OCI-LY7 (cell line): ENCODE measurements at regions not wholly inside any gene's neighbourhood (a gene's known extent, or its start where the extent isn't known, plus 50 kb on each side); places are given as distances from the start of the nearest gene placed in this dataset.

ENCODE experiments used
- BruUV-seq: library from RNA; stranded (reverse); fragments of 400-500 nt; replicated peaks from 2 replicates; lab custom pipeline; 2021; lab: Mats Ljungman, UMichigan
- CTCF ChIA-PET: fragments of 300-600 bp; sonication (Branson Sonifier 250); formaldehyde crosslinking; loops from one replicate; lab custom pipeline; 2022; ENCODE audit warnings: antibody characterized with exemption; ENCODE audit not compliant: unreplicated experiment; lab: Charles Lee
- POLR2A ChIA-PET: fragments of 300-600 bp; sonication (Branson Sonifier 250); formaldehyde crosslinking; loops from one replicate; lab custom pipeline; 2022; ENCODE audit warnings: antibody characterized with exemption; lab: Charles Lee
- DNase-seq: peaks from one replicate; pipeline ENCODE4 v3.0.0-alpha.2; 2015; ENCODE audit warnings: low spot score
- H2AFZ ChIP-seq: fragments of 200-600 bp; sonication (generic), shearing (Covaris generic); 2 replicates; pipeline ENCODE4 v1.6.1; 2014; ENCODE audit warnings: mild to moderate bottlenecking, antibody characterized with exemption, low read length, moderate library complexity
- H3K27ac ChIP-seq: fragments of 200-600 bp; sonication (generic); 2 replicates; pipeline ENCODE4 v1.5.1; 2014; ENCODE audit warnings: mixed run types, low read depth, mild to moderate bottlenecking, moderate library complexity, low read length, inconsistent platforms; ENCODE audit not compliant: poor library complexity, severe bottlenecking
- H3K36me3 ChIP-seq: fragments of 200-600 bp; sonication (generic); 2 replicates; pipeline ENCODE4 v1.6.1; 2014; ENCODE audit warnings: mild to moderate bottlenecking, antibody characterized with exemption, low read length, moderate library complexity, mixed read lengths; ENCODE audit not compliant: insufficient read depth
- H3K4me1 ChIP-seq: fragments of 200-600 bp; sonication (generic); 2 replicates; pipeline ENCODE4 v1.5.1; 2014; ENCODE audit warnings: mild to moderate bottlenecking, low read length; ENCODE audit not compliant: insufficient read depth, poor library complexity, severe bottlenecking
- H3K4me2 ChIP-seq: fragments of 200-600 bp; sonication (generic); 2 replicates; pipeline ENCODE4 v1.6.1; 2014; ENCODE audit warnings: mild to moderate bottlenecking, low read length
- H3K4me3 ChIP-seq: fragments of 200-600 bp; sonication (generic); 2 replicates; pipeline ENCODE4 v1.5.1; 2014; ENCODE audit warnings: mild to moderate bottlenecking, low read depth, low read length; ENCODE audit not compliant: poor library complexity, severe bottlenecking
- H3K79me2 ChIP-seq: fragments of 200-600 bp; sonication (generic); 2 replicates; pipeline ENCODE4 v1.6.1; 2016; ENCODE audit warnings: low read depth, mild to moderate bottlenecking, low read length, moderate library complexity, mixed read lengths; ENCODE audit not compliant: insufficient read depth
- H3K9me2 ChIP-seq: fragments of 200-600 bp; sonication (generic); 2 replicates; pipeline ENCODE4 v1.6.1; 2016; ENCODE audit warnings: mild to moderate bottlenecking, low read length, mixed read lengths; ENCODE audit not compliant: insufficient read depth
- H3K9me3 ChIP-seq: fragments of 200-600 bp; sonication (generic); 2 replicates; pipeline ENCODE4 v1.6.1; 2014; ENCODE audit warnings: mild to moderate bottlenecking, mixed run types, low read length, mixed read lengths
- H4K20me1 ChIP-seq: fragments of 200-600 bp; sonication (generic); 2 replicates; pipeline ENCODE4 v1.6.1; 2014; ENCODE audit warnings: mild to moderate bottlenecking, antibody characterized with exemption, low read length, moderate library complexity, mixed read lengths; ENCODE audit not compliant: insufficient read depth
- EZH2phosphoT487 ChIP-seq: fragments of 200-600 bp; sonication (generic); IDR thresholded peaks from 2 replicates; pipeline ENCODE4 v1.6.1; 2018; ENCODE audit warnings: low read depth, borderline replicate concordance, mild to moderate bottlenecking, mixed run types, antibody characterized with exemption, low read length, moderate library complexity, mixed read lengths
- intact Hi-C: fragments of 100-400 bp; cut with micrococcal nuclease; formaldehyde crosslinking; loops from one replicate; pipeline ENCODE4 v1.10.0; 2022; ENCODE audit not compliant: unreplicated experiment
- TF ChIP-seq, protein P1 (sequence below): fragments of 200-600 bp; sonication (generic); conservative IDR thresholded peaks from 2 replicates; pipeline ENCODE4 v1.5.1; 2014; ENCODE audit warnings: mild to moderate bottlenecking, antibody characterized with exemption, low read length, moderate library complexity, mixed read lengths

DNA sequence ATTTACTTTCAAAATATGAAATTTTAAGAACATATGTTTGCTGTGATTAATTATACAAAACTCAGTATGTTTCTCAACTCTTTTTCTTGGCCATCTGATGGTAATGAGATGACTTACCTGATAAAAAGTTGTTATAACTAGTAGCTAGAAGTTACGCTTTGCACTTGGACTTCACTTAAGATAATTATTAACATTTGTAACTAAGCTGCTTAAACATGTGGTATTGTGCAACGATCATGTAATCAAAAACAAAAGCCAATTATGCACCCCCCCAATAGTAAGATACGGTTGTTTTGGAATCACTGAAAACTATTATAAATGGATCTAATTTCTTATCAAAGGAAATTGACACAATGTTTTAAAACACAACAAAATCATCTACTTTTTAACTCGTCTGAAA is 342.9 kb downstream of the CNTN3 start:
- BruUV-seq = no TSS peak
- ChIA-PET POLR2A (no interaction called here), CTCF (no interaction called here)
- Histone ChIP-seq H3K36me3 (no peaks in the 10 kb centered on the region), H3K9me3 (no peaks in the 10 kb centered on the region), H3K4me2 (no peak overlapping the region), H3K4me1 (no peaks in the 10 kb centered on the region), H3K4me3 (no peak overlapping the region), H3K27ac (no peak overlapping the region), H4K20me1 (no peaks in the 10 kb centered on the region), H3K79me2 (no peaks in the 10 kb centered on the region), H2AFZ (no peak overlapping the region), H3K9me2 (no peaks in the 10 kb centered on the region)
- intact Hi-C loops = no loop called here
- TF ChIP-seq, protein P1, sequence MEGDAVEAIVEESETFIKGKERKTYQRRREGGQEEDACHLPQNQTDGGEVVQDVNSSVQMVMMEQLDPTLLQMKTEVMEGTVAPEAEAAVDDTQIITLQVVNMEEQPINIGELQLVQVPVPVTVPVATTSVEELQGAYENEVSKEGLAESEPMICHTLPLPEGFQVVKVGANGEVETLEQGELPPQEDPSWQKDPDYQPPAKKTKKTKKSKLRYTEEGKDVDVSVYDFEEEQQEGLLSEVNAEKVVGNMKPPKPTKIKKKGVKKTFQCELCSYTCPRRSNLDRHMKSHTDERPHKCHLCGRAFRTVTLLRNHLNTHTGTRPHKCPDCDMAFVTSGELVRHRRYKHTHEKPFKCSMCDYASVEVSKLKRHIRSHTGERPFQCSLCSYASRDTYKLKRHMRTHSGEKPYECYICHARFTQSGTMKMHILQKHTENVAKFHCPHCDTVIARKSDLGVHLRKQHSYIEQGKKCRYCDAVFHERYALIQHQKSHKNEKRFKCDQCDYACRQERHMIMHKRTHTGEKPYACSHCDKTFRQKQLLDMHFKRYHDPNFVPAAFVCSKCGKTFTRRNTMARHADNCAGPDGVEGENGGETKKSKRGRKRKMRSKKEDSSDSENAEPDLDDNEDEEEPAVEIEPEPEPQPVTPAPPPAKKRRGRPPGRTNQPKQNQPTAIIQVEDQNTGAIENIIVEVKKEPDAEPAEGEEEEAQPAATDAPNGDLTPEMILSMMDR = no peak
- TF ChIP-seq EZH2phosphoT487 = no peak
- no peak for DNase-seq

DNA sequence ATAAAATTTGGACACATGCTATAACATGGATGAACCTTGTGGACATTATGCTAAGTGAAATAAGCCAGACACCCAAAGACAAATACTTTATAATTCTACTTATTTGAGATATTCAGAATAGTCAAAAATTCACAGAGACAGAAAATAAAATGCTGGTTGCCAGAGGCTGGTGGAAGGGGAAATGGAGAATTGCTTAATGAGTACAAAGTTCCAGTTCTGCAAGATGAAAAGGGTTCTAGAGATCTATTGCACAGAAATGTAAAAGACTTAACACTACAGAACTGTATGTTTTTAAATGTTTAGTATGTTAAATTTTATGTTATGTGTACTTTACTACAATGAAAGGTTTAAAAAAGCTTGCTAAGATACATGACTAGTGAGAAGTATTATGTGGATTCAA is 344.8 kb downstream of the CNTN3 start:
- Histone ChIP-seq H4K20me1 (no peaks in the 10 kb centered on the region), H3K27ac (no peak overlapping the region), H3K36me3 (no peaks in the 10 kb centered on the region), H3K9me2 (no peaks in the 10 kb centered on the region), H2AFZ (no peak overlapping the region), H3K4me2 (no peak overlapping the region), H3K4me1 (no peaks in the 10 kb centered on the region), H3K9me3 (no peaks in the 10 kb centered on the region), H3K79me2 (no peaks in the 10 kb centered on the region), H3K4me3 (no peak overlapping the region)
- no TSS peak for BruUV-seq
- no peak for DNase-seq
- intact Hi-C loops = no loop called here
- POLR2A ChIA-PET = no interaction called here
- CTCF ChIA-PET = no interaction called here
- TF ChIP-seq EZH2phosphoT487 = no peak
- TF ChIP-seq, protein P1 = no peak

DNA sequence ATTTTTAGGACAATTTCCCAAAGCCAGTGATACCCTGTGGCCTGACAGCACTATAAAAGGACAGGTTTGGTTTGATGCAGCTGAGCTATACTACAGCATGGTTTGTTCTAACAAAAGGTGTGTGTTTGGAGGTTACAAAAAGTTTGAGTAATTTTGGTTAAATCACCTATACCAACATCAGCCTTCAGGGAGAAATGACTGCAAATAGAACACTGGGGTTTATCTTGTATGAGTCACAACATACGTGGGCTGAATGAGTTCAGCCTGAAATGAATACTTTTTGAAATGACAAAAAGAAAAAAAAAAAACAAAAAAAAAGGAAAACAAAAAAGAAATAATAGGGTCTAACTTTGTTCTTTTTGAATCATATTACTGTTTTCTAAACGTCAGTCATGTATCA is 345.7 kb downstream of the CNTN3 start:
- no peak for DNase-seq
- H3K9me3 ChIP-seq = no peaks in the 10 kb centered on the region
- TF ChIP-seq, protein P1 = no peak
- TF ChIP-seq EZH2phosphoT487 = no peak
- POLR2A ChIA-PET = interaction anchor here (0.6 kb wide), 2 partner anchors 139 to 152 kb away, joined by 3 to 4 read pairs; no protein-coding TSS in a partner anchor
- no peaks in the 10 kb centered on the region for H3K9me2 ChIP-seq
- CTCF ChIA-PET = no interaction called here
- H2AFZ ChIP-seq = no peak overlapping the region
- H3K4me3 ChIP-seq = no peak overlapping the region
- H4K20me1 ChIP-seq = no peaks in the 10 kb centered on the region
- intact Hi-C loops = no loop called here
- no TSS peak for BruUV-seq
- no peak overlapping the region for H3K4me2 ChIP-seq
- H3K36me3 ChIP-seq = no peaks in the 10 kb centered on the region
- no peaks in the 10 kb centered on the region for H3K4me1 ChIP-seq
- no peaks in the 10 kb centered on the region for H3K79me2 ChIP-seq
- H3K27ac ChIP-seq = no peak overlapping the region
